NCI-H69 (cell line): ENCODE measurements at regions not wholly inside any gene's neighbourhood (a gene's known extent, or its start where the extent isn't known, plus 50 kb on each side); places are given as distances from the start of the nearest gene placed in this dataset.

Source experiments
- DNase-seq: peaks from one replicate; lab custom pipeline; 2025; lab: John Stamatoyannopoulos, UW

- no peak for DNase-seq
Observed at GRCh38 chr22:49178246-49179005, 649.2 kb downstream of the BRD1 start.

- no peak for DNase-seq
Observed at GRCh38 chr22:49177666-49178065, 650.0 kb downstream of the BRD1 start.

GRCh38 chr22:49176956-49177355, 650.7 kb downstream of the BRD1 start:
- no peak for DNase-seq

- peak; percentile 46 for DNase-seq
Observed at GRCh38 chr22:49170053-49170452, 657.6 kb downstream of the BRD1 start.

GRCh38 chr22:49169074-49169744, 658.5 kb downstream of the BRD1 start:
- DNase-seq: no peak

GRCh38 chr22:49168219-49168813, 659.4 kb downstream of the BRD1 start:
- no peak for DNase-seq

GRCh38 chr22:49166746-49167145, 660.9 kb downstream of the BRD1 start:
- no peak for DNase-seq

- DNase-seq: no peak
Observed at GRCh38 chr22:49166211-49166610, 661.5 kb downstream of the BRD1 start.

GRCh38 chr22:49164773-49165320, 662.8 kb downstream of the BRD1 start:
- no peak for DNase-seq

- no peak for DNase-seq
Observed at GRCh38 chr22:49163960-49164690, 663.5 kb downstream of the BRD1 start.

GRCh38 chr22:49163258-49163959, 664.3 kb downstream of the BRD1 start:
- no peak for DNase-seq

GRCh38 chr22:49162841-49163240, 664.8 kb downstream of the BRD1 start:
- no peak for DNase-seq

- DNase-seq: no peak
Observed at GRCh38 chr22:49161002-49161850, 666.4 kb downstream of the BRD1 start.

- DNase-seq: no peak
Observed at GRCh38 chr22:49160261-49161001, 667.2 kb downstream of the BRD1 start.

- no peak for DNase-seq
Observed at GRCh38 chr22:49159711-49160110, 668.0 kb downstream of the BRD1 start.

GRCh38 chr22:49158741-49159564, 668.7 kb downstream of the BRD1 start:
- no peak for DNase-seq

GRCh38 chr22:49157529-49158339, 669.9 kb downstream of the BRD1 start:
- DNase-seq: peak; percentile 11

GRCh38 chr22:49156662-49157285, 670.9 kb downstream of the BRD1 start:
- peak; percentile 99 for DNase-seq
